K562 (cell line): ENCODE measurements at regions not wholly inside any gene's neighbourhood (a gene's known extent, or its start where the extent isn't known, plus 50 kb on each side); places are given as distances from the start of the nearest gene placed in this dataset.

ENCODE experiments used
- ATAC-seq: fragments of 200-7000 bp; cut with Tn5 transposase; 3 replicates; pipeline ENCODE4 v1.9.1; 2020; ENCODE audit warnings: moderate library complexity
- BruUV-seq: library from RNA; stranded (reverse); fragments of 400-500 nt; replicated peaks from 2 replicates; lab custom pipeline; 2021; lab: Mats Ljungman, UMichigan
- CTCF ChIA-PET: fragments of 300-600 bp; formaldehyde crosslinking; extraction: SDS; loops from one replicate; lab custom pipeline; 2021; ENCODE audit warnings: low intra/inter-chr PET ratio; lab: Yijun Ruan, JAX
- POLR2A ChIA-PET: fragments of 300-600, 350-650 bp; sonication (Branson Sonifier 250); formaldehyde crosslinking; extraction: SDS; loops from one replicate; lab custom pipeline; 2021; ENCODE audit warnings: antibody characterized with exemption, inconsistent platforms; lab: Yijun Ruan, JAX
- DNase-seq, 4 experiments: peaks; one replicate each; pipeline versions ENCODE4 v3.0.0 to v3.0.0-alpha.2; 2011 to 2018; ENCODE audit warnings: low spot score in 3 of 4, mixed read lengths in 3 of 4; ENCODE audit errors: extremely low read depth in 1 of 4
- FAIRE-seq: peaks from 2 replicates; lab custom pipeline; 2011; peaks lifted over from hg19 to GRCh38; lab: Jason Lieb, UNC
- H2AFZ ChIP-seq: 2 replicates; pipeline ENCODE4 v1.6.0; 2011; ENCODE audit warnings: low read depth, low read length, control low read depth, inconsistent platforms
- H3K27ac ChIP-seq: fragments of 200-600 bp; 3 replicates; pipeline ENCODE4 v1.8.0; 2011; ENCODE audit warnings: low read depth, mild to moderate bottlenecking, control low read depth, inconsistent platforms, low read length, moderate library complexity, mixed read lengths; ENCODE audit errors: extremely low read depth
- H3K27me3 ChIP-seq, 2 experiments: fragments of 300-600 bp in 1 of 2; 2 replicates in 1 of 2; 3 replicates in 1 of 2; pipeline versions ENCODE4 v1.6.0 to v1.8.0; 2011; ENCODE audit warnings: inconsistent platforms in 2 of 2, low read length in 2 of 2, mild to moderate bottlenecking in 1 of 2, mixed read lengths in 1 of 2, moderate library complexity in 1 of 2; ENCODE audit not compliant: control insufficient read depth in 2 of 2, insufficient read depth in 2 of 2
- H3K36me3 ChIP-seq: fragments of 300-600 bp; 3 replicates; pipeline ENCODE4 v1.8.0; 2011; ENCODE audit warnings: mild to moderate bottlenecking, low read length, inconsistent platforms; ENCODE audit not compliant: control insufficient read depth, insufficient read depth
- H3K4me1 ChIP-seq, 2 experiments: fragments of 200-600 bp in 1 of 2; replicated peaks in 1 of 2; 2 replicates in 1 of 2; 3 replicates in 1 of 2; pipeline versions ENCODE4 v1.5.1 to v1.8.0; 2011; ENCODE audit warnings: inconsistent platforms in 2 of 2, low read length in 2 of 2, mild to moderate bottlenecking in 1 of 2, mixed read lengths in 1 of 2, moderate library complexity in 1 of 2; ENCODE audit not compliant: control insufficient read depth in 2 of 2, insufficient read depth in 2 of 2
- H3K4me2 ChIP-seq: 2 replicates; pipeline ENCODE4 v1.6.1; 2011; ENCODE audit warnings: low read length, control low read depth, inconsistent platforms, mixed read lengths; ENCODE audit not compliant: insufficient read depth
- H3K4me3 ChIP-seq: fragments of 200-600 bp; sonication (generic), shearing (Covaris generic); 2 replicates; pipeline ENCODE4 v1.5.1; 2016; ENCODE audit warnings: control low read depth, inconsistent platforms
- H3K79me2 ChIP-seq: fragments of 200-600 bp; 3 replicates; pipeline ENCODE4 v1.8.0; 2011; ENCODE audit warnings: low read length, inconsistent platforms; ENCODE audit not compliant: control insufficient read depth, insufficient read depth
- H3K9ac ChIP-seq, 2 experiments: 2 replicates each; pipeline versions ENCODE4 v1.6.0 to v1.6.1; 2011; ENCODE audit warnings: low read depth in 2 of 2, low read length in 2 of 2, control low read depth in 1 of 2, inconsistent platforms in 1 of 2, mild to moderate bottlenecking in 1 of 2, mixed read lengths in 1 of 2; ENCODE audit not compliant: insufficient read depth in 1 of 2
- H3K9me1 ChIP-seq: one replicate; pipeline ENCODE4 v1.6.0; 2011; ENCODE audit warnings: inconsistent platforms, mild to moderate bottlenecking, low read length, moderate library complexity; ENCODE audit not compliant: control insufficient read depth, insufficient read depth
- H3K9me3 ChIP-seq: replicated peaks from 2 replicates; pipeline ENCODE4 v1.5.1; 2011; ENCODE audit warnings: low read depth, low read length, inconsistent platforms; ENCODE audit not compliant: control insufficient read depth, insufficient read depth
- H4K20me1 ChIP-seq: replicated peaks from 2 replicates; pipeline ENCODE4 v1.6.1; 2011; ENCODE audit warnings: low read length, inconsistent platforms, mixed read lengths; ENCODE audit not compliant: control insufficient read depth, insufficient read depth
- CHD2 ChIP-seq: IDR thresholded peaks from 2 replicates; pipeline ENCODE4 v1.6.1; 2011; ENCODE audit warnings: low read depth, low read length
- MTF1 ChIP-seq: fragments of 250-450 bp; sonication (Bioruptor Pico); IDR thresholded peaks from 2 replicates; pipeline ENCODE4 v1.9.0; 2021; ENCODE audit warnings: moderate library complexity, mild to moderate bottlenecking, inconsistent platforms, borderline replicate concordance
- PCBP2 ChIP-seq: fragments of 200-400 bp; formaldehyde crosslinking; IDR thresholded peaks from 2 replicates; pipeline ENCODE4 v1.6.1; 2018; ENCODE audit warnings: low read length, low read depth, mild to moderate bottlenecking, moderate library complexity; ENCODE audit not compliant: poor library complexity, severe bottlenecking
- RHOXF2B ChIP-seq: fragments of 250-450 bp; sonication (Bioruptor Pico); conservative IDR thresholded peaks from 2 replicates; pipeline ENCODE4 v1.5.1; 2021
- XRCC4 ChIP-seq: IDR thresholded peaks from one replicate; pipeline ENCODE4 v1.6.1; 2011; ENCODE audit not compliant: insufficient read depth, insufficient read length; ENCODE audit errors: extremely low read depth
- ZC3H8 ChIP-seq: fragments of 450-650 bp; IDR thresholded peaks from 2 replicates; pipeline ENCODE4 v1.6.1; 2017
- ZNF408 ChIP-seq: fragments of 250-450 bp; sonication (Bioruptor Pico); IDR thresholded peaks from 2 replicates; pipeline ENCODE4 v1.4.0; 2020; ENCODE audit warnings: low read depth, mild to moderate bottlenecking, moderate library complexity
- ZNF592 ChIP-seq: fragments of 450-650 bp; IDR thresholded peaks from 2 replicates; pipeline ENCODE4 v1.6.1; 2017; ENCODE audit warnings: antibody characterized with exemption, mild to moderate bottlenecking
- WGBS: fragments of 100-300 bp; shearing (Covaris generic); methylation state at CpG from one replicate; pipeline ENCODE4 v1.1.6; 2016; ENCODE audit warnings: low coverage, mixed read lengths; ENCODE audit not compliant: insufficient coverage; ENCODE audit errors: missing lambda C conversion rate; 5-methylcytosine and 5-hydroxymethylcytosine counted together
- in situ Hi-C: fragments of 300-500 bp; cut with MboI; formaldehyde crosslinking; loops from 4 replicates; pipeline ENCODE4 v1.15.0; 2018; ENCODE audit warnings: inconsistent platforms, mixed read lengths
- intact Hi-C: fragments of 100-400 bp; cut with micrococcal nuclease; formaldehyde crosslinking; loops from 2 replicates; pipeline ENCODE4 v1.14.2; 2022
- TF ChIP-seq, protein P1 (sequence below): fragments of 450-650 bp; IDR thresholded peaks from one replicate; pipeline ENCODE4 v1.6.1; 2018; ENCODE audit warnings: mild to moderate bottlenecking, moderate library complexity; ENCODE audit not compliant: partially characterized antibody
- TF ChIP-seq, protein P2 (sequence below): fragments of 150-350 bp; IDR thresholded peaks from 2 replicates; pipeline ENCODE4 v1.6.1; 2014; ENCODE audit warnings: low read depth, mild to moderate bottlenecking, low read length, borderline replicate concordance

DNA sequence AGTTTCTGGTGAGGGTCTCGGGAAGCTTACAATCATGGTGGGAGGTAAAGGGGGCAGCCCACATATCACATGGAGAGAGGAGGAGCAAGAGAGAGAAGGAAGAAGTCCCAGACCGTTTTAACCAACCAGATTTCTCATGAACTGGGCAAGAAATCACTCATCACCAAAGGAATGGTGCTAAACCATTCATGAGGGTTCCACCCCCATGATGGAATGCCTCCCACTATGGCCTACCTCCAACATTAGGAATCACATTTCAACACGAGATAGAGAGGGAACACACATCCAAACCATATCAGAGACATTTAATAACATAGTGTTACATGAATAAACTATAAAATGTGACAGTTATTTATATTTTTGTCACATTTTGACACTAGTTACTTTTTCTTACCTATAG, 214.8 kb upstream of the MAGI2 start:
- no peak overlapping the region for H3K9ac ChIP-seq
- POLR2A ChIA-PET: no interaction called here
- BruUV-seq: no TSS peak
- no peaks in the 10 kb centered on the region for H3K9me1 ChIP-seq
- in situ Hi-C loops (no loop called here), intact Hi-C loops (no loop called here)
- H3K4me3 ChIP-seq: no peak overlapping the region
- peaks cover 2% of the 10 kb centered on the region; the same call in 1 of the 2 replicates for H3K9me3 ChIP-seq
- H3K79me2 ChIP-seq: no peaks in the 10 kb centered on the region
- no peaks in the 10 kb centered on the region for H3K36me3 ChIP-seq
- H2AFZ ChIP-seq: no peak overlapping the region
- FAIRE-seq (no peak), ATAC-seq (no peak), DNase-seq (no peak)
- no peak overlapping the region for H3K4me2 ChIP-seq
- TF ChIP-seq ZC3H8 (no peak), RHOXF2B (no peak), CHD2 (no peak), ZNF408 (CRISPR knock-in tag) (no peak), XRCC4 (no peak), MTF1 (no peak), ZNF592 (no peak), PCBP2 (no peak)
- TF ChIP-seq, protein P1, sequence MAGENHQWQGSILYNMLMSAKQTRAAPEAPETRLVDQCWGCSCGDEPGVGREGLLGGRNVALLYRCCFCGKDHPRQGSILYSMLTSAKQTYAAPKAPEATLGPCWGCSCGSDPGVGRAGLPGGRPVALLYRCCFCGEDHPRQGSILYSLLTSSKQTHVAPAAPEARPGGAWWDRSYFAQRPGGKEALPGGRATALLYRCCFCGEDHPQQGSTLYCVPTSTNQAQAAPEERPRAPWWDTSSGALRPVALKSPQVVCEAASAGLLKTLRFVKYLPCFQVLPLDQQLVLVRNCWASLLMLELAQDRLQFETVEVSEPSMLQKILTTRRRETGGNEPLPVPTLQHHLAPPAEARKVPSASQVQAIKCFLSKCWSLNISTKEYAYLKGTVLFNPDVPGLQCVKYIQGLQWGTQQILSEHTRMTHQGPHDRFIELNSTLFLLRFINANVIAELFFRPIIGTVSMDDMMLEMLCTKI: no peak
- TF ChIP-seq, protein P2, sequence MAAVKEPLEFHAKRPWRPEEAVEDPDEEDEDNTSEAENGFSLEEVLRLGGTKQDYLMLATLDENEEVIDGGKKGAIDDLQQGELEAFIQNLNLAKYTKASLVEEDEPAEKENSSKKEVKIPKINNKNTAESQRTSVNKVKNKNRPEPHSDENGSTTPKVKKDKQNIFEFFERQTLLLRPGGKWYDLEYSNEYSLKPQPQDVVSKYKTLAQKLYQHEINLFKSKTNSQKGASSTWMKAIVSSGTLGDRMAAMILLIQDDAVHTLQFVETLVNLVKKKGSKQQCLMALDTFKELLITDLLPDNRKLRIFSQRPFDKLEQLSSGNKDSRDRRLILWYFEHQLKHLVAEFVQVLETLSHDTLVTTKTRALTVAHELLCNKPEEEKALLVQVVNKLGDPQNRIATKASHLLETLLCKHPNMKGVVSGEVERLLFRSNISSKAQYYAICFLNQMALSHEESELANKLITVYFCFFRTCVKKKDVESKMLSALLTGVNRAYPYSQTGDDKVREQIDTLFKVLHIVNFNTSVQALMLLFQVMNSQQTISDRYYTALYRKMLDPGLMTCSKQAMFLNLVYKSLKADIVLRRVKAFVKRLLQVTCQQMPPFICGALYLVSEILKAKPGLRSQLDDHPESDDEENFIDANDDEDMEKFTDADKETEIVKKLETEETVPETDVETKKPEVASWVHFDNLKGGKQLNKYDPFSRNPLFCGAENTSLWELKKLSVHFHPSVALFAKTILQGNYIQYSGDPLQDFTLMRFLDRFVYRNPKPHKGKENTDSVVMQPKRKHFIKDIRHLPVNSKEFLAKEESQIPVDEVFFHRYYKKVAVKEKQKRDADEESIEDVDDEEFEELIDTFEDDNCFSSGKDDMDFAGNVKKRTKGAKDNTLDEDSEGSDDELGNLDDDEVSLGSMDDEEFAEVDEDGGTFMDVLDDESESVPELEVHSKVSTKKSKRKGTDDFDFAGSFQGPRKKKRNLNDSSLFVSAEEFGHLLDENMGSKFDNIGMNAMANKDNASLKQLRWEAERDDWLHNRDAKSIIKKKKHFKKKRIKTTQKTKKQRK: no peak
- WGBS: 2% methylated on average over 3 of the region's 3 CpGs
- CTCF ChIA-PET: no interaction called here
- H4K20me1 ChIP-seq: no peaks in the 10 kb centered on the region
- no peaks in the 10 kb centered on the region for H3K4me1 ChIP-seq
- no peaks in the 10 kb centered on the region for H3K27me3 ChIP-seq
- H3K27ac ChIP-seq: no peak overlapping the region
